Neuronal stem cell (in vitro differentiated cells): ENCODE measurements at regions not wholly inside any gene's neighbourhood (a gene's known extent, or its start where the extent isn't known, plus 50 kb on each side); places are given as distances from the start of the nearest gene placed in this dataset.
A peak's percentile ranks its signal among the peaks of the same experiment; 100 is the strongest.

ENCODE experiments used
- DNase-seq: peaks from one replicate; pipeline ENCODE4 v3.0.0-alpha.2; 2013; ENCODE audit warnings: low spot score
- H2AFZ ChIP-seq: one replicate; pipeline ENCODE4 v1.6.1; 2013; ENCODE audit warnings: mild to moderate bottlenecking, low read length, inconsistent platforms
- H2AK5ac ChIP-seq: 2 replicates; pipeline ENCODE4 v1.6.1; 2013; ENCODE audit warnings: low read depth, mild to moderate bottlenecking, inconsistent platforms, low read length, moderate library complexity, mixed read lengths
- H2BK120ac ChIP-seq: 2 replicates; pipeline ENCODE4 v1.6.1; 2013; ENCODE audit warnings: low read depth, mild to moderate bottlenecking, inconsistent platforms, low read length, moderate library complexity, mixed read lengths
- H2BK12ac ChIP-seq: one replicate; pipeline ENCODE4 v1.6.1; 2013; ENCODE audit warnings: low read length, inconsistent platforms
- H2BK15ac ChIP-seq: 2 replicates; pipeline ENCODE4 v1.6.1; 2013; ENCODE audit warnings: mild to moderate bottlenecking, low read length, inconsistent platforms, mixed read lengths
- H2BK5ac ChIP-seq: one replicate; pipeline ENCODE4 v1.6.1; 2013; ENCODE audit warnings: inconsistent platforms, mild to moderate bottlenecking, low read length, moderate library complexity
- H3K14ac ChIP-seq: one replicate; pipeline ENCODE4 v1.6.1; 2013; ENCODE audit warnings: low read length, inconsistent platforms
- H3K18ac ChIP-seq: 2 replicates; pipeline ENCODE4 v1.6.1; 2013; ENCODE audit warnings: low read length, inconsistent platforms
- H3K23ac ChIP-seq: 2 replicates; pipeline ENCODE4 v1.6.1; 2013; ENCODE audit warnings: low read depth, mild to moderate bottlenecking, mixed read lengths, low read length, inconsistent platforms; ENCODE audit not compliant: poor library complexity
- H3K27ac ChIP-seq: replicated peaks from 3 replicates; pipeline ENCODE4 v1.5.1; 2013; ENCODE audit warnings: low read length, inconsistent platforms
- H3K27me3 ChIP-seq, 3 experiments: 2 replicates each; pipeline ENCODE4 v1.6.1; 2013; ENCODE audit warnings: low read length in 3 of 3, mild to moderate bottlenecking in 2 of 3, inconsistent platforms in 1 of 3, low read depth in 1 of 3, mixed read lengths in 1 of 3, moderate library complexity in 1 of 3; ENCODE audit not compliant: control insufficient read depth in 3 of 3, insufficient read depth in 3 of 3
- H3K36me3 ChIP-seq, 2 donors: replicated peaks in 1 of 2; 2 replicates each; pipeline ENCODE4 v1.6.1; 2013; ENCODE audit warnings: low read length in 2 of 2; ENCODE audit not compliant: control insufficient read depth in 2 of 2, insufficient read depth in 2 of 2
- H3K4ac ChIP-seq: 2 replicates; pipeline ENCODE4 v1.6.1; 2013; ENCODE audit warnings: inconsistent platforms, mild to moderate bottlenecking, low read length, moderate library complexity
- H3K4me1 ChIP-seq, 2 donors: 1 replicate in 1 of 2; 2 replicates in 1 of 2; pipeline ENCODE4 v1.6.1; 2013; ENCODE audit warnings: low read length in 2 of 2, low read depth in 1 of 2; ENCODE audit not compliant: control insufficient read depth in 2 of 2, insufficient read depth in 1 of 2
- H3K4me2 ChIP-seq: one replicate; pipeline ENCODE4 v1.6.1; 2013; ENCODE audit warnings: mild to moderate bottlenecking, low read length, inconsistent platforms; ENCODE audit not compliant: insufficient read depth, poor library complexity, severe bottlenecking
- H3K4me3 ChIP-seq, 2 donors: 2 replicates each; pipeline ENCODE4 v1.5.1; 2013; ENCODE audit warnings: low read length in 2 of 2, mild to moderate bottlenecking in 2 of 2, inconsistent platforms in 1 of 2, moderate library complexity in 1 of 2
- H3K79me1 ChIP-seq: one replicate; pipeline ENCODE4 v1.6.1; 2013; ENCODE audit warnings: low read depth, mild to moderate bottlenecking, inconsistent platforms, low read length, moderate library complexity
- H3K9ac ChIP-seq: one replicate; pipeline ENCODE4 v1.6.1; 2013; ENCODE audit warnings: mild to moderate bottlenecking, low read depth, low read length, inconsistent platforms; ENCODE audit not compliant: poor library complexity
- H3K9me3 ChIP-seq, 2 donors: replicated peaks in 1 of 2; 2 replicates each; pipeline versions ENCODE3 to v1.6.1; 2013; ENCODE audit warnings: low read length in 2 of 2, mild to moderate bottlenecking in 2 of 2, inconsistent platforms in 1 of 2, low read depth in 1 of 2, mixed read lengths in 1 of 2, moderate library complexity in 1 of 2; ENCODE audit not compliant: control insufficient read depth in 2 of 2, insufficient read depth in 1 of 2
- H4K8ac ChIP-seq: one replicate; pipeline ENCODE4 v1.6.1; 2013; ENCODE audit warnings: low read depth, mild to moderate bottlenecking, inconsistent platforms, low read length, moderate library complexity
- H4K91ac ChIP-seq: one replicate; pipeline ENCODE4 v1.6.1; 2013; ENCODE audit warnings: low read length, low read depth, mild to moderate bottlenecking, inconsistent platforms; ENCODE audit not compliant: poor library complexity
- WGBS, 2 donors: extraction: QIAGEN DNeasy Blood & Tissue Kit; methylation state at CpG; one replicate each; pipeline ENCODE4 v1.1.7; 2013; ENCODE audit warnings: missing lambda C conversion rate in 2 of 2, mixed read lengths in 1 of 2; ENCODE audit not compliant: insufficient read length in 2 of 2, insufficient replicate concordance in 1 of 2; ENCODE audit errors: extremely low coverage in 2 of 2; 5-methylcytosine and 5-hydroxymethylcytosine counted together

- H2AFZ ChIP-seq, result no peak overlapping the region
- H3K14ac ChIP-seq, result no peak overlapping the region
- DNase-seq, result no peak
- H3K79me1 ChIP-seq, result no peaks in the 10 kb centered on the region
- H4K91ac ChIP-seq, result no peak overlapping the region
- no peaks in the 10 kb centered on the region for H3K36me3 ChIP-seq
- no peaks in the 10 kb centered on the region for H3K9me3 ChIP-seq
- H2BK15ac ChIP-seq, result no peak overlapping the region
- H2BK12ac ChIP-seq, result no peak overlapping the region
- no peak overlapping the region for H3K23ac ChIP-seq
- no peak overlapping the region for H2BK5ac ChIP-seq
- no peak overlapping the region for H2AK5ac ChIP-seq
- no peak overlapping the region for H3K4me3 ChIP-seq
- H3K27me3 ChIP-seq, result peaks cover 0 to 22% (median 0%) of the 10 kb centered on the region in 3 experiments
- H3K4me1 ChIP-seq, result peaks cover 3 to 8% of the 10 kb centered on the region in 2 donors
- H3K4ac ChIP-seq, result no peak overlapping the region
- no peak overlapping the region for H2BK120ac ChIP-seq
- no peak overlapping the region for H3K9ac ChIP-seq
- no peak overlapping the region for H3K18ac ChIP-seq
- WGBS, 2 donors, result no CpG with 5 or more reads among the region's 5 CpGs
- H4K8ac ChIP-seq, result no peak overlapping the region
- no peak overlapping the region for H3K4me2 ChIP-seq
- H3K27ac ChIP-seq, result no peak overlapping the region
These were observed 59.0 kb downstream of the ING2 start for GRCh38 chr4:183563874-183564273.

GRCh38 chr4:183571350-183571941 is 66.6 kb downstream of the ING2 start:
- peaks cover 3 to 8% of the 10 kb centered on the region in 2 donors for H3K4me1 ChIP-seq
- DNase-seq, result no peak
- no peaks in the 10 kb centered on the region for H3K36me3 ChIP-seq
- H2AFZ ChIP-seq, result no peak overlapping the region
- H3K27ac ChIP-seq, result no peak overlapping the region
- H3K9me3 ChIP-seq, result no peaks in the 10 kb centered on the region
- H2BK15ac ChIP-seq, result no peak overlapping the region
- H2BK120ac ChIP-seq, result no peak overlapping the region
- H2BK12ac ChIP-seq, result no peak overlapping the region
- H2AK5ac ChIP-seq, result peak overlapping the region; percentile 29
- no peaks in the 10 kb centered on the region for H3K79me1 ChIP-seq
- peaks cover 0 to 15% (median 0%) of the 10 kb centered on the region in 3 experiments for H3K27me3 ChIP-seq
- WGBS, 2 donors, result no CpG with 5 or more reads among the region's 10 CpGs
- H3K18ac ChIP-seq, result no peak overlapping the region
- no peak overlapping the region for H3K4me3 ChIP-seq
- H4K8ac ChIP-seq, result no peak overlapping the region
- no peak overlapping the region for H3K23ac ChIP-seq
- no peak overlapping the region for H3K14ac ChIP-seq
- H2BK5ac ChIP-seq, result no peak overlapping the region
- no peak overlapping the region for H4K91ac ChIP-seq
- H3K4me2 ChIP-seq, result no peak overlapping the region
- H3K9ac ChIP-seq, result no peak overlapping the region
- no peak overlapping the region for H3K4ac ChIP-seq

- Histone ChIP-seq H2BK5ac (no peak overlapping the region), H3K27me3 (peaks cover 0 to 10% (median 0%) of the 10 kb centered on the region in 3 experiments), H3K23ac (no peak overlapping the region), H3K4me1 (no peaks in the 10 kb centered on the region), H3K27ac (no peak overlapping the region), H3K4me2 (no peak overlapping the region), H3K18ac (no peak overlapping the region), H4K91ac (no peak overlapping the region), H3K14ac (no peak overlapping the region), H3K9ac (no peak overlapping the region), H3K79me1 (no peaks in the 10 kb centered on the region), H3K4me3 (no peak overlapping the region), H2AFZ (no peak overlapping the region), H2BK120ac (no peak overlapping the region), H3K36me3 (no peaks in the 10 kb centered on the region), H3K9me3 (no peaks in the 10 kb centered on the region), H4K8ac (no peak overlapping the region), H2BK12ac (no peak overlapping the region), H2AK5ac (no peak overlapping the region), H2BK15ac (no peak overlapping the region), H3K4ac (no peak overlapping the region)
- DNase-seq, result no peak
- WGBS, 2 donors, result no CpG with 5 or more reads among the region's 6 CpGs
These were observed 72.0 kb downstream of the ING2 start for GRCh38 chr4:183576701-183577404.

- H3K36me3 ChIP-seq, result no peaks in the 10 kb centered on the region
- H2BK12ac ChIP-seq, result no peak overlapping the region
- H3K4me3 ChIP-seq, result no peak overlapping the region
- no peak overlapping the region for H2BK15ac ChIP-seq
- no peak overlapping the region for H4K91ac ChIP-seq
- H3K4ac ChIP-seq, result no peak overlapping the region
- no peak overlapping the region for H4K8ac ChIP-seq
- H2AK5ac ChIP-seq, result no peak overlapping the region
- no peak overlapping the region for H3K4me2 ChIP-seq
- no peaks in the 10 kb centered on the region for H3K4me1 ChIP-seq
- no peak overlapping the region for H2BK5ac ChIP-seq
- H3K18ac ChIP-seq, result no peak overlapping the region
- no peaks in the 10 kb centered on the region for H3K79me1 ChIP-seq
- no peak overlapping the region for H3K14ac ChIP-seq
- DNase-seq, result no peak
- no peaks in the 10 kb centered on the region for H3K9me3 ChIP-seq
- no peak overlapping the region for H3K27ac ChIP-seq
- WGBS, 2 donors, result no CpG with 5 or more reads among the region's 3 CpGs
- no peak overlapping the region for H3K9ac ChIP-seq
- no peak overlapping the region for H3K23ac ChIP-seq
- H3K27me3 ChIP-seq, result no peaks in the 10 kb centered on the region
- no peak overlapping the region for H2AFZ ChIP-seq
- no peak overlapping the region for H2BK120ac ChIP-seq
These were observed 75.5 kb downstream of the ING2 start for GRCh38 chr4:183580370-183580769.
